SKM-1 (cell line): ENCODE measurements at regions not wholly inside any gene's neighbourhood (a gene's known extent, or its start where the extent isn't known, plus 50 kb on each side); places are given as distances from the start of the nearest gene placed in this dataset.
"Not testable (repeated sequence)": the region's sequence is repeated elsewhere in the genome, so short reads cannot be mapped to it uniquely, and the experiment has no call there.

Experiments
- DNase-seq: peaks from one replicate; lab custom pipeline; 2025; ENCODE audit not compliant: unreplicated experiment; lab: John Stamatoyannopoulos, UW

DNA sequence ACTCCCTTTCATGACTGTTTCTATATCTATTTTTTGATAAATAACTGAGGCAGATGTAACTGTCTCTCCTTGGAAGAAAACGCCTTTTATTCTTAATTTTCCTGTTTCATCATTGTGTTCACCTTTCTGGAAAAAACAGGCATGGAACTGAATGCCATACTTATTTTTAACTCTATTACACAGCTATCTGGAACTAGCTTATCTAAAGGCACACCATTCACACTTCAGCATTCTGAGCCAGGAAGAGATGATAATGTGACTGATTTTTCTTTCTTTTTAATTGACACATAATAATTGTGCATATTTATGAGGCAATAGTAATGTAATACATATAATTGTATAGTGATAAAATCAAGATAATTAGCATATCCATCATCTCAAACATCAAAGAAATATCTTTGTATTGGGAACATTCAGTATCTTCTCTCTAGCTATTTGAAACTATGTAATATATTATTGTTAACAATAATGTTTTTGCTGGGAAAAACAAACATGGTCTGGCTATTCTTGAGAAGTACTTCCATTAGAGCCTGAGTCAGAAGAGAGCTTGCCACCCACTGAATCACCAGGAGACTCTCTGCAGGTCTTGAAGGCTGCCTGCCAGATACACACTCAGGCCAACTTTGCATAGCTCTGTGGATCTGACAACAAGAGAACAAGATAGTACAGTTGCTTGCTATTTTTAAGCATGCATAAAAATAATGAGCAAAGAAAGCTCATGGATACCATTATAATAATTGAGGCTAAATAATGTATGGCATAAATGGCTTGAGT is 501.0 kb upstream of the EDIL3 start:
- DNase-seq: no peak

DNA sequence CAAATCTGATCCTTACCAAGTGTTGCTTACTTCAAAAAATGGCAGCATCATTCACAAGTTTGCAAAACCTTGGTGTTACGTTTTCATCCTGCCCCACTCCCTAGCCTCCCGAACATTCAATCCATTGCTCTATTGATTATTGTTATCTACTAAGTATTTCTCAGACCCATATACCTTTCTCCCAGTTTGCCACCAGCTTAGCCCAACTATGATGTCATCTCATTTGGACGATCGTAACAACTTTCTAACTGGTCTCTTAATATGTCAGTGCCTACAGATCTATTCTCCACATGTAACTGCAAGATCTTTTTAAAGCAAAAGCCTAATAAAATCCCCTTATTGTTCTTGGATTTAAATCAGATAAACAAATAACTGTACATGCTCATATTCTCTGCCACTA is 497.1 kb upstream of the EDIL3 start:
- DNase-seq: no peak

DNA sequence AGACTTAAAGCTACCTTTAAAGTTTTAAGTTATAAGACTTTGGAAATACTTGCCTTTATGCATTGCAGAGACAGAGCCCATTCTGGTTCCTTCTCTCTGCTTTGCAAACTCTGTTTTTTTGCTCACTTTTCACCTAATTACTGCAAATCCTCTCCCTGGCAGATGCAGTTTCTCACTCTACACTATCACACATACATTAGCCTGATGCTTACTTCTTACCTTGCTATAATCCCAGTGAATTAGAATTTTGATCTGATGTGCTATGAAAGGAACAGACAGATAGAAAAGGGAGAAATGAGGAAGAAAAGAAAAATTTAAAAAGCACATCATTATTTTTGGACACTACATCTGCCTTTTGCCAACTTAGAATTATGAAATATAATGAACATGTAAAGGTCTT is 489.5 kb upstream of the EDIL3 start:
- DNase-seq: no peak

DNA sequence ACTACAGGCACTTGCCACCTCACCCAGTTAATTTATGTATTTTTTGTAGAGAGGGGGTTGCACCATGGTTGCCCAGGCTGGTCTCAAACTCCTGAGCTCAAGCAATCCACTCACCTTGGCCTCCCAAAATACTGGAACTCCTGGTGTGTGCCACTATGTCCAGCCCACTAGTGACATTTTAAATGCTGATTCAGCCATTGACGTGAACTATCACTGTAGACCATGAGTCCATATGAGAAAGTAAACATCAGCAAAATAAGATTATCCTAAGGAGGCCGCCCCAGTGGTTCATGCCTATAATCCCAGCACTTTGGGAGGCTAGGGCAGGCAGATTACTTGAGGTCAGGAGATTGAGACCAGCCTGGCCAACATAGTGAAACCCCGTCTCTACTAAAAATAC is 488.1 kb upstream of the EDIL3 start:
- DNase-seq: no peak

DNA sequence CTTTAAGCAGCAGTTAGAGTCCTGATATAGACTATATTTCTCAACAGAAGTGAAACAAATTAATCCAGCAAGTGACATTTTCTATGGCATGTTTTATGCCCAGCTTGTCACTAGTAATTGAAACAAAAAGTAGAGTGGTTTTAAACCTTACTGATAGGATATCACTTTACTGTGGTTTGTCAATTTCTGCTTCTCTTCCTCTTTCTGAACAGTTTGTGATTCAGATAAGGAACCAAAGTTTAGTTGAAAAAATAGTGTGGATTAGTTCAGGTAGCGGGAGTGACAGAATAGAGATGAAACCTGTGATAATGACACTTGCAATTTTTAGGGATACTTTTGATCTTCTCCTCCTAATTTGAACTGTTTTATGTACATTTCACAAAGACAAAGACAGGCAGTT is 485.7 kb upstream of the EDIL3 start:
- no peak for DNase-seq

DNA sequence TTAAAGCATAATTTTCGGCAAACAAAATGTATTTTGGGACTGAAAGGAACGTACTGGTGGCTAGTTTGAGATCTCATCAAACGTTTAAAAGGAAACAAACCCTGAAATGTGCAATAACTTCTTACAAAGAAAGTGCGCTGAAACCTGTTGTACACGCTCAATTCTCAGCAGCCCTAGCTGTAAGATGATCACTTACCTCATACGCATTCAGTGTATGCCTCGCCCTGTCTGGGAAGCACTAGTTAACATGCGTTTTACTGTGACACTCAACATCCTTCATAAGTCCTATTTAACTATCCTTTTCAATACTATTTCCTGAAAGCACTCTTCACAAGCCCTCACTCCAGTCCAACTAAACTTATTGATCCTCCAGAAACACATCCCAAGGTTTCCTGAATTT is 485.0 kb upstream of the EDIL3 start:
- no peak for DNase-seq

DNA sequence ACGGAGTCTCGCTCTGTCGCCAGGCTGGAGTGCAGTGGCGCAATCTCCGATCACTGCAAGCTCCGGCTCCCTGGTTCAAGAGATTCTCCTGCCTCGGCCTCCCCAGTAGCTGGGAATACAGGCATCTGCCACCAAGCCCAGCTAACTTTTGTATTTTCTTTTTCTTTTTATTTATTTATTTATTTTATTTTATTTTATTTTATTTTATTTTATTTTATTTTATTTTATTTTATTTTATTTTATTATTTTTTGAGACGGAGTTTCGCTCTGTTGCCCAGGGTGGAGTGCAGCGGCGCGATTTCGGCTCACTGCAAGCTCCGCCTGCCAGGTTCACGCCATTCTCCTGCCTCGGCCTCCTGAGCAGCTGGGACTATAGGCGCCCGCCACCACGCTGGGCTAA is 479.3 kb upstream of the EDIL3 start:
- DNase-seq: not testable (repeated sequence)

DNA sequence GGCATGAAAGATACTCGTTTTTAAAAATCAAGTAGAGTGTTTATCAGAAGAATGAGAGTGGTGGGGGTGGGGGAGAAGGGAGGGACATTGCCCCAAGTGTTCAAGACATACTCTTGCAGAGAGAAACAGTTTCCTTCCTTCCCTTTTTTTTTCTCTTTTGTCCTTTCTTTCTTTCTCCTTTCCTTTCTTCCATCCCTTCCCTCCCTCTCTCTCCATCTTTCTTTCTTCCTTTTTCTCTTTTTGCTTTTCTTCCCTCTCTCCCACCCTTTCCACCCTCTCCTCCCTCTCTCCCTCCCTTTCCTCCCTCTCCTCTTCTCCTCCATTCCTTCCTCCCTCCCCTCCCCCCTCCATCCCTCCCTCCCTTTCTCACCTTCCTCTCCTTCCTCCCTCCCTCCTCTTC is 478.3 kb upstream of the EDIL3 start:
- DNase-seq: no peak

DNA sequence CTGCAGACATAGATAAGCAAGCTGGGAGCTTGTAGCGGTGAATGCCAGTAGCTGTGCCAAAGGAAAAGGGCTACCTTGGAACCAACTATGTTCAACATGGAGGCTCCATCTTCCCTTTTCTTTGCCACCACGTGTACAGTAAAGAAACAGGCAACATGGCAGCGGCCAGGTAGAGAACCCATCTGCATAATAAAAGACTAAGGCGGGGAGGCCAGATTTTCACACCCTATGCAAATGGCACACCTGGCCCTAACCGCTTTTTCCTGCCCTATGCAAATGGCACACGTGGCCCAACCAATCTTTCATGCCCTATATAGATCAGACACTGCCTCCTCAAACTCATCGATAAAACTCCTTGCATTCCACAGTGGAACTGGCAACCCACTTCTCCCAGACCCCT is 477.5 kb upstream of the EDIL3 start:
- no peak for DNase-seq

DNA sequence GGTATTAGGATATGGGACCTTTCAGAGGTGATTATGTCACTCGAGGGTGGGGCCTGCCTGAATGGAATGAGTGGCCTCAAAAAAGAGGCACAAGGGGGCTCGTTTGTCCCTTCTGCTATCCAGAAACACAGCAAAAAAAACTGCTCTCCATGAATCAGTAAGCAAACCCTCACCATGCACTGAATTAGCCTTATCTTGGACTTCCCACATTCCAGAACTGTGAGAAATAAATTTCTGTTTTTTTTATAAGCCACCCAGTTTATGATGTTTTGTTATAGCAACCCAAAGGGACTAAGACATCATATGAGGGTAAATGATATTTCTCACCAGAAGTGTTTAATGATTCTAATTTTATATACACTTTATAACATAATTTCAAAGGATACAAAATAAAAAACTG is 476.6 kb upstream of the EDIL3 start:
- DNase-seq: no peak

DNA sequence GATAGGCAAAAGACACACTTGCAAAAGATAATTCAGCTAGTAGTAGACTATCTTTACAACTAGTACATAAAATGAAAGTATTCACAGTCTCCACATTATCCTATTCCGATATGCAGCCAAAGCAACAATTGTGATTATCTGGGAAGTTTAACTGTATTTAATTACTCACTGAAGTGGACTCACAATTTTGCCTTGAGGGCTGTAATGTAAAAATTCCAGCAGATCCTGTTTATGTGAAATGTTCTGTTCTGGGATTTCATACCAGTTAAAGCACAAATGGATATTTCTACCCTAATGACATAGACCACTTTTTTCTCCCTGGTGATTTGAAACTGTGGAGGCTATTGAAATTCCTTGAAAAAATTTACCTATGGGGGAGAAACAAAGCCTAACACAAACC is 474.4 kb upstream of the EDIL3 start:
- no peak for DNase-seq

DNA sequence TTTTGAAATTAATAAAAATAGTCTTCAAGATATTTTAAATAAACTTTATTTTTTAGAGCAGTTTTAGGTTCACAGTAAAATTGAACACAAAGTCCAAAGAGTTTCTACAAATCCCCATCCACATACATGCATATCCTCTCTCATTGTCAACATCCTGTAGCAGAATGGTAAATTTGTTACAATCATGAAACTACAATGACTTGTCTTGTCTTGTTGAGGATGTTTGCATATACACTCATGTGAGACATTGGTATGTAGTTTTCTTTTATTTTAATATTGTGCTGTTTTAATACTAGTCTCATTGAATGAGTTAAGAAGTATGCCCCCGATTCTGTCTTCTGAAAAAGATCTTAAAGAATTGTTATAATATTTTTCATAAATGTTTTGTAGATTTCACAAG is 447.0 kb upstream of the EDIL3 start:
- DNase-seq: no peak

DNA sequence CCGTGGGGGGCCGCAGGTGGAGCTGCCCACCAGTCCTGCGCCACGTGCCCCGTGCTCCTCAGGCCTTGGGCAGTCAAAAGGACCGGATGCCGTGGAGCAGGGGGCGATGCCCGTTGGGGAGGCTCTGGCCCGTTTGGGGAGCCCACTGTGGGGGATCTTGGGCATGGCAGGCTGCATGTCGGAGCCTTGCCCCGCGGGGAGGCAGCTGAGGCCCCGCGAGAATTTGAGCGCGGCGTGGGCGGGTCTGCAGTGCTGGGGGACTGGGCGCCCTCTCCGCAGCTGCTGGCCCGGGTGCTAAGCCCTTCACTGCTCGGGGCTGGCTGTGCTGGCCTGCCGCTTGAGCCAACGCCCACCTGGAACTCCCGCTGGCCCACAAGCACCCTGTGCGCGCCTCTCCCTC is 445.6 kb upstream of the EDIL3 start:
- no peak for DNase-seq

DNA sequence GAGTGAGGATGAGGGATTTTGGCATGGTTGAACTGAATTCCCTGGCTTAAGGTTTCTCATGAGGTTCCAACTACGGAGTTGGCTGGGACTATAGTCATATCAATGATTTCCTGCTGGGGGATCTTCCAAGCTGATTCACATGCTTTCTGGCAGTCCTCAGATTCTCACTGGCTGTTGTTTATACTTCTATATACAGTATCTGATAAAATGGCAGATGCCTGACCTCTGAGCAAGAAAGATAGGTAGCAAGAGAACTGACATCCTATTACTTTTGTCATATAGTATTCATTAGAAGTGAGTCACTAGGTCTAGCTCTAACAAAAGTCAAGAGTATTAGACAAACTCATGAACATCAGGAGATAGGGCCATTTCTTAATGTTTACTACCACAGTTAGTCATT is 440.9 kb upstream of the EDIL3 start:
- DNase-seq: no peak

DNA sequence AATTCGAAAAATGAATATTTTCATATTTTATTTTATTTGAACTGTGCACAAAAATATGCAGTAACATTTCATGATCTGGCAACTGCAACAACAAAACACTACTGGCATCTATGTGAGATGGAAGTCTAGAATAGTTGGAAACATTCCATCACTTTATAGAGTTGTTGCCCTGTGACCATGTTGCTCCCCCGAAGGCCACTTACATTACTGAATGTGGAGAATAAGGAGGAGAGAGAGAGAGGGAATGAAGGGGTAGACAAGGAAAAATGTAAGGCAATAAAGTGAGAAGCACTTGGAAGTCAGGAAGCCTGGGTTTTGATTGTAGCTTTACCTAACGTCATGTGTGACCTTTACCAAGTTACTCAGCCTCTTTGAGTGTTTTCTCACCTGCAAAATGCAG is 437.2 kb upstream of the EDIL3 start:
- DNase-seq: no peak

DNA sequence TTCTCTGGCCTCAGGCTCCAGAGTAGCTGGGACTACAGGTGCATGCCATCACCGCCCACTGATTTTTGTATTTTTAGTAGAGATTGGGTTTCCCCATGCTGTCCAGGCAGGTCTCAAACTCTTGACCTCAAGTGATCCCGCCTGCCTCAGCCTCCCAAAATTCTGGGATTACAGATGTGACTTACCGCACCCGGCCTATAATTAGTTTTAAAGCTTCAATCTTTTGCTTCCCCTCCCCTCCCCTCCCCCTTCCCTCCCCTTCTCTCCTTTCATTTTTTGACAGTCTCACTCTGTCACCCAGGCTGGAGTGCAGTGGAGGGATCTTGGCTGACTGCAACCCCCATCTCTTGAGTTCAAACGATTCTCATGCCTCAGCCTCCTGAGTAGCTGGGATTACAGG is 433.3 kb upstream of the EDIL3 start:
- DNase-seq: no peak

DNA sequence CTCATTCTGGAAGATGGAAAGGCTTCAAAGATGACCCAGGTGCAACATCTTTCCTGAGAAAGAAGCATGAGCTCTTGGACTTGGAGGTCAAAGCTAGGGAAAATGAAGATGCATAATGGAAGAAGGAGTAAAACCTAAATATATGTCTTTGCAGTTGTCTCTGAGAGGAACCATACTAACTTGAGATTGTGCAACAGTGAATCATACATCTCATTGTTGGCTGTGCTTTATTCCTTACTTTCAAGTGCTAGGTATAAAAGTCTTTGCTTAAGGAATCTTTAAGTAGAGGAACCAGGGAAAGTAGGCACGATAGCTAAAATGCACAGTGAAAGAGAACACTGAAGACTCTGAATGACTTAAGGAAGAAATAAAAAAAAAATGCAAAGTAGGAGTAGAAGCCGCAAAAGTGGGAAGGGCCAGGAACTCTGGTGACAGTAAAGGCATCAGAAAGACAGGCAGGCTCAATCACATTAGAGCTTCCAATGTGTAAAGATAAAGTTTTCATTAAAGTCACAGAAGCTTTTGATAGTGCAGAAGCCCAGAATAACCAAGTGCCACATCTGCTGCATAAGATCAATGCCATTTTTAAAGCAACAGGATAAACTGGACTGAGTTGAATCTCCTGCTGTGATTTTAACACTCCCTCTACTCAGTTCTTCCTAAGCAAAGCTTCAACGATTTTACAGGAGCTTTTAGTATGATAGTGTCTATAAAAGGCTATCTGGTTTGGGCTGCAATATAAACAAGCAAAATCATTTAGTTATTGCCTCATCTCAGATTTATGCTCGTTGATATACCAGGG is 432.3 kb upstream of the EDIL3 start:
- DNase-seq: no peak

DNA sequence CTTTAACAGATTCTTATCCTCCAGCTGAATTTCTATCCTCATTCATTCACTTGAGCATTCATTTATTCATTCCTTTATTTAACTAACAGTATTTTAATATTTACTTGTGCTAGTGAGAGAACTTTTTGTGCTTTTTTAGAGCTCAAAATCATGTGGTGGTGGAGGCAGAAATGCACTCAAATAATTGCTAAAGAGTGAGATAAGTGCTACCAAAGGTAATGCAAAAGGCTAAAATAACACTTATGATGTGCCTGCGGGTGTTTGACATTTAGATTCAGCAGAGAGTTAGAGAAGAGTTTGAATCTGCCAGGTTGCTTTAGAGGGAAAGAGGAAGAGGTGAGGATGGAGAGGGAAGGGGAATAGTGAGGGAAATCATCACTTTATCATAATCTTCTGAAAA is 431.5 kb upstream of the EDIL3 start:
- DNase-seq: no peak

DNA sequence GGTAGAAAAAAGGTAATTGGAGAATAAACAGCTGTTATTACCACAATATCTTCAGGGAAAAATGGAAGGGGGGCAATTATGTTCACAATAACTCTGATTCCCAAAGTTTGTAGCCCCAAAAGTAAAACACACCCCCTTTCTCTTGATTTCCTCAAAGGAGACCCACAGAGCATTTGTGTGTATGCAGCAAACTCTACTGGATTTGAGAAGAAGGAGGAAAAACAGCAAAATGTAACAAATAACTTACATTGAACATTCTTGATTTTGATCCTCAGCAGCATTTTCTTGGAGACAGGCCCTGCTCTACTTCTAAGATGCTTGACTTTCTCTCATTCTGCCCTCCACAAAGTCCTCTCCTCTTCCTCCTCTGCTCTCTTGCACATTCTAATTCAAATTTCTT is 420.8 kb upstream of the EDIL3 start:
- DNase-seq: no peak

DNA sequence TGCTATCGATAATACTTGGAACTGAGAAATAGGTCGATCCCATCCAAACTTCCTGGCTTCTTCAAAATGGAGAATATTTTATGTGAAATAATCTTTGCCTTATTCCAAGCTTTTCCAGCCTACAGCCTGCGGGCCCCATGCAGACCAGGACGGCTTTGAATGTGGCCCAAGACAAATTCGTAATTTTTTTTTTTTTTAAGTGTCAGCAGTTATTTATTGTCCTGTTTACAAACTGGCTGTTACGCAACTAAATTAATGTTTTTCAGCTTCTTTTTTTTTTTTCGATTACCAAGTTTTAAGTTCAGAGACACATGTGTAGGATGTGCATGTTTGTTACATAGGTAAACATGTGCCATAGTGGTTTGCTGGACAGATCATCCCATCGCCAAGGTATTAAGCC is 411.7 kb upstream of the EDIL3 start:
- DNase-seq: no peak

DNA sequence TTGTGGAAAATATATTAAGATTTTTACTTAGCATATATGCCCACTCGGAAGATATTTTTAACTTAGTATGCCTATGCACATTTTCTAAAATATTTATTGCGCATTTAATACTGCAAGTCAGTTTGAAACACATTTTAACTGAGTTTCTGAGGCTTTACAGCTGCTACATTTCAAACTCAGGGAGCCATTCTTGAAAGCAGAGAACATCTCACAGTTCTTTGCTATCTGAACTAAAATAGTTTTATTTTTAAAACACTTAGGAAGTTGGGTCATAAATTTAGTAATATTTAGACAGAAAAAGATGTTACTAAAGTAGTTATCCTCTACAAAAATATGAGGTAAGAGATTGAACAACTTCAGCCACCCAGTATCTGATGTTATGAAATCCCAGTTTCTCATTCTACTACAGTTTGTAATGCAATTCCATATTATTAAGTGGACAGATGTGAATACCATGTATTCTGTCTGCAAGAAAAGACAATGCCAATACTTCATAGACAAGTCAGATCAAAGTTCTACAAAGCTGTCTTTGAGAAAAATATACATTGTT is 409.9 kb upstream of the EDIL3 start:
- no peak for DNase-seq

DNA sequence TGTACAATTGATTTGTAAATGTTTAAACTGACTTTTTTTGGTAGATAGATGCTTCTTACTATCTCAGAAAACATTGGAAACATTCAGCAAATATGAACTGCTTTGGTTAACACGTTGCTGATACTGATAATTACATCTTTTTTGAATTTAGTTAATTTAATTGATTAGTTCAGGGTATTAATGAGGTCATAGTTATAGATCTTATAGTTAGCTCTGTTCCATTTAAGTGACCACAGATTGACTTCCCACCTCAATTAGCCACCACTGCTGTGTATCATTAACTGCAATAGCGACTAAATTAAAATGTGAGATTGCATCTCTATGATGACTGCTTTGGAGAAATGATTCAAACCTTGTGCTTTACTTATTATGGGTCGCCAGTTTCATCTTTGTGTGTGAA is 407.1 kb upstream of the EDIL3 start:
- DNase-seq: no peak
